ENCODE measurements at regions not wholly inside any gene's neighbourhood (a gene's known extent, or its start where the extent isn't known, plus 50 kb on each side); places are given as distances from the start of the nearest gene placed in this dataset.

- TF ChIP-seq CTCF (IDR thresholded peaks at IDR 0.05) (no peak), EZH2 (IDR thresholded peaks at IDR 0.05; ENCODE audit: borderline replicate concordance, insufficient read depth, low read depth, low read length, poor library complexity, severe bottlenecking) (no peak)
Observed at GRCh38 chr1:99185196-99185595, 79.1 kb upstream of the PLPPR4 start.

Measured in B cell (primary cell).